ENCODE measurements at regions not wholly inside any gene's neighbourhood (a gene's known extent, or its start where the extent isn't known, plus 50 kb on each side); places are given as distances from the start of the nearest gene placed in this dataset.

DNA sequence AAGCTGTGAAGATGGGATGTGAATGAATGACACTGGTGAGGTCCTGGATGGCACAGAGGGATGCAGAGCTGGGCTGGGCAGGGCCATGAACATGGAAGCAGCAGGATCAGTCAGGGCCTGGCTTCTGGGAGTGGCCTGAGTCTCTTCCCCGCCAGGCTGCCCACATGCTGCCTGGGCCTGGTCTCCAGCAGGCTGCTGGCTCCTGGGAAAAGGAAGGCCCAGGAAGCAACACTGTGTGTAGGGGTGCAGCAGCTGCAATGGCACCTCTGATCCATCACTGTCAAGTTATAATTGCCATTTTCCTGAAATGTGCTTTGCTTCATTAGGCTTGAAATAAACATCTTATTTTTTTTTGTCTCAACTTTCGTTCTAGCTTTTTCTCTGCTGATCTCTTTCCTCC, 260.2 kb upstream of the N4BP1 start:
- TF ChIP-seq CTCF (IDR thresholded peaks at IDR 0.05; ENCODE audit: low read depth, low read length, poor library complexity, severe bottlenecking) (no peak), EZH2phosphoT487 (IDR thresholded peaks at IDR 0.05; ENCODE audit: borderline replicate concordance, low read length) (no peak)
- H3F3A ChIP-seq (ENCODE audit: control insufficient read depth, insufficient read depth) = no peaks in the 10 kb centered on the region

DNA sequence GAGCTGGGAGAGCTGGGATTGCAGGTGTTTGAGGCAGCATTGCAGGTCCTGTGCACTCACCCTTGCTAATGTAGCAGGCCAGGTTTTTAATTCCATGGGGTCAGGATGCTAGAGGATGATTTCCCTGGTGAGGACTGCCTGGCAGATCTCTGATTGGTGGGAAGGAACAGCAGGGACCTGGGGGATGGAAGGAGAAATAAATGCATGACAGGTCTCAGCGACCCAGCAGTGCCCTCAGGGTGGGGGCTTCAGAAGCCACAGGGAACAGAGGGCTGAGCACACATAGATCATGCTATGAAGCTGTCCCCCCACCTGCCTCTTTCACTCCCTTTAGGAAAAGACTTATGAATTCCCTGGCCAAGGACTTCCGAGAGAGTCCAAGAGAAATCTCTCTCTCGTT, 255.5 kb upstream of the N4BP1 start:
- H3K79me2 ChIP-seq (ENCODE audit: control insufficient read depth, low read length) = no peaks in the 10 kb centered on the region
- TF ChIP-seq CTCF (IDR thresholded peaks at IDR 0.05; ENCODE audit: low read depth, low read length, poor library complexity, severe bottlenecking) (no peak), EZH2phosphoT487 (IDR thresholded peaks at IDR 0.05; ENCODE audit: borderline replicate concordance, low read length) (no peak)
- H3K9me2 ChIP-seq (replicated peaks; ENCODE audit: control insufficient read depth, low read length) = no peaks in the 10 kb centered on the region
- H4K20me1 ChIP-seq (ENCODE audit: control insufficient read depth, insufficient read depth, low read depth, low read length) = no peaks in the 10 kb centered on the region
- no peaks in the 10 kb centered on the region for H3K27me3 ChIP-seq (ENCODE audit: control insufficient read depth, low read length)
- no peak overlapping the region for H3K4me2 ChIP-seq (ENCODE audit: low read length)
- no peaks in the 10 kb centered on the region for H3K36me3 ChIP-seq (ENCODE audit: control insufficient read depth, low read length)
- H3K27ac ChIP-seq (ENCODE audit: low read depth, low read length) = no peak overlapping the region
- H3F3A ChIP-seq (ENCODE audit: control insufficient read depth, insufficient read depth) = no peaks in the 10 kb centered on the region
- H3K9me3 ChIP-seq (ENCODE audit: control insufficient read depth, insufficient read depth, low read length) = no peaks in the 10 kb centered on the region
- no peaks in the 10 kb centered on the region for H3K4me1 ChIP-seq (ENCODE audit: control insufficient read depth, low read length)
- no peak overlapping the region for H3K4me3 ChIP-seq (ENCODE audit: low read length)

More for the DNA sequence above, 260.2 kb upstream of the N4BP1 start:
- Histone ChIP-seq H4K20me1 (ENCODE audit: control insufficient read depth, insufficient read depth, low read depth, low read length) (no peaks in the 10 kb centered on the region), H3K27me3 (ENCODE audit: control insufficient read depth, low read length) (no peaks in the 10 kb centered on the region), H3K36me3 (ENCODE audit: control insufficient read depth, low read length) (no peaks in the 10 kb centered on the region), H3K4me1 (ENCODE audit: control insufficient read depth, low read length) (no peaks in the 10 kb centered on the region), H3K27ac (ENCODE audit: low read depth, low read length) (no peak overlapping the region), H3K9me2 (replicated peaks; ENCODE audit: control insufficient read depth, low read length) (no peaks in the 10 kb centered on the region), H3K9me3 (ENCODE audit: control insufficient read depth, insufficient read depth, low read length) (no peaks in the 10 kb centered on the region), H3K79me2 (ENCODE audit: control insufficient read depth, low read length) (no peaks in the 10 kb centered on the region), H3K4me2 (ENCODE audit: low read length) (no peak overlapping the region), H3K4me3 (ENCODE audit: low read length) (no peak overlapping the region)

- H3K27ac ChIP-seq (ENCODE audit: low read depth, low read length) = no peak overlapping the region
- H3K27me3 ChIP-seq (ENCODE audit: control insufficient read depth, low read length) = no peaks in the 10 kb centered on the region
- TF ChIP-seq CTCF (IDR thresholded peaks at IDR 0.05; ENCODE audit: low read depth, low read length, poor library complexity, severe bottlenecking) = peak; percentile 16
- TF ChIP-seq EZH2phosphoT487 (IDR thresholded peaks at IDR 0.05; ENCODE audit: borderline replicate concordance, low read length) = no peak
- no peaks in the 10 kb centered on the region for H4K20me1 ChIP-seq (ENCODE audit: control insufficient read depth, insufficient read depth, low read depth, low read length)
- no peak overlapping the region for H3K4me3 ChIP-seq (ENCODE audit: low read length)
- H3F3A ChIP-seq (ENCODE audit: control insufficient read depth, insufficient read depth) = no peaks in the 10 kb centered on the region
- no peaks in the 10 kb centered on the region for H3K79me2 ChIP-seq (ENCODE audit: control insufficient read depth, low read length)
- no peaks in the 10 kb centered on the region for H3K4me1 ChIP-seq (ENCODE audit: control insufficient read depth, low read length)
- H3K9me2 ChIP-seq (replicated peaks; ENCODE audit: control insufficient read depth, low read length) = no peaks in the 10 kb centered on the region
- no peaks in the 10 kb centered on the region for H3K9me3 ChIP-seq (ENCODE audit: control insufficient read depth, insufficient read depth, low read length)
- no peaks in the 10 kb centered on the region for H3K36me3 ChIP-seq (ENCODE audit: control insufficient read depth, low read length)
- H3K4me2 ChIP-seq (ENCODE audit: low read length) = no peak overlapping the region
Observed at GRCh38 chr16:48864055-48864454, 254.1 kb upstream of the N4BP1 start.

DNA sequence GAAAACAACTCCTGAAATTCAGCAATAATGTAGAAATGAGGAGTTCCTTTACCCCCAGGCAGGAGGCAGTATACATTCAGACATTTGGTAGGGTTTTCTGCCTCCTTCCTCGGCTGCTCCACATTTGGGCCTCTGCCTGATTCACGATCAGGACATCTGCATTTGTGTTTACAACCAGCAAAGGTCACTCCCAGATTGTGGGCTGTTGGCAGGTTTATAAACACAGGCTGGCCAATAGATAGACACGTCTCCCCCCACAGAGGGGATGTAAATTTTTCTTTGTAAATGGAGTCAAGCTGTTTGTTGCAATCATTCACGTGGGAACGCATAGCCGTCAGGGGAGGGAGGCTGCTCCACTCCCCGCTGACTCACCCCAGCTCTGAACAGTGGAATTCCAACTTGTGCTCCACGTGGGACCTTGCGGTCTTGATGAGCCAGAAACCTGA, 252.1 kb upstream of the N4BP1 start:
- H3K9me2 ChIP-seq (replicated peaks; ENCODE audit: control insufficient read depth, low read length) = no peaks in the 10 kb centered on the region
- no peak for TF ChIP-seq EZH2phosphoT487 (IDR thresholded peaks at IDR 0.05; ENCODE audit: borderline replicate concordance, low read length)
- no peak for TF ChIP-seq CTCF (IDR thresholded peaks at IDR 0.05; ENCODE audit: low read depth, low read length, poor library complexity, severe bottlenecking)

More for the DNA sequence above, 252.1 kb upstream of the N4BP1 start:
- H3F3A ChIP-seq (ENCODE audit: control insufficient read depth, insufficient read depth) = no peaks in the 10 kb centered on the region
- H3K4me2 ChIP-seq (ENCODE audit: low read length) = no peak overlapping the region
- H3K27ac ChIP-seq (ENCODE audit: low read depth, low read length) = no peak overlapping the region
- no peaks in the 10 kb centered on the region for H3K9me3 ChIP-seq (ENCODE audit: control insufficient read depth, insufficient read depth, low read length)
- no peaks in the 10 kb centered on the region for H3K79me2 ChIP-seq (ENCODE audit: control insufficient read depth, low read length)
- H3K4me1 ChIP-seq (ENCODE audit: control insufficient read depth, low read length) = no peaks in the 10 kb centered on the region
- H3K36me3 ChIP-seq (ENCODE audit: control insufficient read depth, low read length) = no peaks in the 10 kb centered on the region
- H4K20me1 ChIP-seq (ENCODE audit: control insufficient read depth, insufficient read depth, low read depth, low read length) = no peaks in the 10 kb centered on the region
- no peak overlapping the region for H3K4me3 ChIP-seq (ENCODE audit: low read length)
- H3K27me3 ChIP-seq (ENCODE audit: control insufficient read depth, low read length) = no peaks in the 10 kb centered on the region
